Hematopoietic multipotent progenitor cell treated with erythropoietin and hydrocortisone succinate and interleukin-3 and kit ligand, for 6 days (in vitro differentiated cells): ENCODE measurements at regions not wholly inside any gene's neighbourhood (a gene's known extent, or its start where the extent isn't known, plus 50 kb on each side); places are given as distances from the start of the nearest gene placed in this dataset.

Experiments used
- DNase-seq: peaks from one replicate; pipeline ENCODE4 v3.0.0-alpha.2; 2015

DNA sequence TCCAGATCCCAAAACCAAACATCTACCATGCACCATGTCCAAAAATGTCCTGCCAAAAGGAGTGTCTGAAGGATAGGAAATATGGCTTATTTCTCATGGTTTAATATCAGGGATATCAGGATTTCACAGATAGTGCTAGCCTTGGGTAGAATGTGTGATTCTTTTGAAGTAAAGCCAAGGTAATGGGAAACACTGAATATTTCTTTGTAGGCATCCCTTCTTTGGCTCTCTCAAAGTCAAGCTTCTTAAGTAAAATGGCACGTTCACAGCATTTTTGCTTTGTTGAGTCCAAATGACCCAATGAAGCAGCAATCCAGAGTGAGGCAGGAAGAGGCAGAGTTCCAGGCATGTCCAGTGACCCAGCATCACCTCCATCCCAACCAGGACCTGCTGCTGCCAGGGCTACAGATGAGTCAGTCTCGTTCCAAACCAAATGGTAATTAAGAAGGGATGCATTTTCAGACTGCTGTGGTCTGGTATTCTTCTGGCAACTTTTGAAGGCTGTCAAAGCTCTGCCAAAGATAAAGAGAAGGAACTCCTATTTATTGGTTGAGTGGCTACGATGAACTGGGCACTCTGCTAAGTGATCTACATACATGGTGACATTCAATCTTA lies 678.8 kb upstream of the KLF4 start:
- DNase-seq = no peak

DNA sequence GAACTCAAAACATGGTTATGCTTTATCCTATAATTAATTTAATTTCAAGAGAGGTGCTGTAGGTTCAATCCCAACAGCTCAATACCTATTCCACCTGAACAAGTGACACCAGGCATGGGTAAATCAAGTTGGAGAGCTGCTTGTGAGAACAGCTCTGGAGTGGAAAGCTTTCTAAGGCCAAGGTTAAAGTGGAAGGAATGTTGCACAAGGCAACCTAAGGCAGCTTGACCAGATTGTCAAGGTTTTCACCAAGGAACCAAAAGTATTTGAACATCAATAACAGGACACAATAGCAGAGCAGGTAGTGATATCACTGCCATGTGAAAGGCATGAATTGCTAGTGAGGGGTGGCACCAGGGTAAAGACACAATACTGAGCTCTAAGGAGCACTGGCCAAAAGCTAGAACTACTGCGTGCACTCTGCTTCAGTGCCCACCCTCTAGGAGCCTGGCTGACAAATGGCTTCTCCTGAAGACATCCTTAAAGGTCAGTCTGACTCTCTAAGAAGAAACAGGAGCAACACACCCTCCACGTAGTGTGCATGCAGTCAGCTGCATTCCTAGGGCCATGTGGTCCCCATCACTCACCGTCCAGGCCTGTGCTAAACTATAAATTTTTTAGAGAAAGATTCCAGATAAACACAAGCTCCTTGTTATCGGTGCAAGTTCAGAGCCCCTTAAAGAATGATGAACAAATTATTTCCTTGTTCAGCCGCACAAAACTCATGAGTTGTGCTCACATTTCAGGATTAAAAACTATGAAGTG lies 677.7 kb upstream of the KLF4 start:
- DNase-seq = no peak

DNA sequence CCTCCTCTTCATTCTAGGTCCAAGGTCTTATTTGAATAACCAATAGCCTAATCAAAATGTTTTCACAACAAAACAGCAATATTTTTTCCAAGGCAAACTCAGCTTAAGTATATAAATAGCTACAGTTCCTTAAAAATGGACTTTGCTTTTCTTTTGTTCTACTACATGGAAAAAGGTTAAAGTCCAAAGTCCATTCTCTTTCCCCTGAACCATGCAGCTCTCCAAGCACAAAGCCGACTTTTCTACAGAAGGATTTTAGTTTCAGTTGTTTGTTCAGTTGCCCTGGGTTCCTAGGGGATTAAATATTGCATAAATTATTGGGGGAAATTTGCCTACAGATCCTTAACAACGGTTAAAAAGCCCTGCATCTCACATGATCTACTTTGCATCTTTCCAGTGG lies 677.0 kb upstream of the KLF4 start:
- no peak for DNase-seq

DNA sequence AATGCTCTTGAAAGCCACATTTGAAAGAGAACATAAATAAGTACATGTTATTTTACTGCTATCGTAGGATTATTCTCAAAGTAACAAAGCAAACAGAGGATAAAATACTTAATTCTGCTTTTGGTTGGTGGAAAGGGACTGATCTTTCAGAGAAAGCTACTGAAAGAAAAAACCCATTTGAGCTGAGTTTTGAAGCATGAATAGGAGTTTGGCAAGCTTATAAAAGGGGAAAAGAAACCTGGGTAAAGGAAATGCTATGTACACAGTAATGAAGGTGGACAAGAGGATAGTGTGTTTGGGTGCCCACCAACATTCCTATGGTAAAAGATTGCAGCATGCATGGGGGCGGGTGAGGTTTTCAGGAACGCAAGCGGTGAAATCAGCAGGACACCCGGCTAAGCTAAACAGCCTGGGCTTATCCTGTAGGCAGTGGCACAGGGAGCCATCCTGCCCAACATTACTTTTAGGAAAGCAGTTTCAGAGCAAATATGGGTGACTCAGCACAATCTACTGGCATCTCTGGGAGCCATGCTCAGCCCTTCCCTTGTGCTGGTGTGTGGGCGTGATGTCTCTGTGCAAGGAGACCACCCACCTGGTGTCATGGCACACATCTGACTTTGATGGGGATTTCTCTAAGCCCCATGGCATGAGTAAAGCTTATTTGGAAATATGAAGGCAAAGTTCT lies 673.9 kb upstream of the KLF4 start:
- no peak for DNase-seq

DNA sequence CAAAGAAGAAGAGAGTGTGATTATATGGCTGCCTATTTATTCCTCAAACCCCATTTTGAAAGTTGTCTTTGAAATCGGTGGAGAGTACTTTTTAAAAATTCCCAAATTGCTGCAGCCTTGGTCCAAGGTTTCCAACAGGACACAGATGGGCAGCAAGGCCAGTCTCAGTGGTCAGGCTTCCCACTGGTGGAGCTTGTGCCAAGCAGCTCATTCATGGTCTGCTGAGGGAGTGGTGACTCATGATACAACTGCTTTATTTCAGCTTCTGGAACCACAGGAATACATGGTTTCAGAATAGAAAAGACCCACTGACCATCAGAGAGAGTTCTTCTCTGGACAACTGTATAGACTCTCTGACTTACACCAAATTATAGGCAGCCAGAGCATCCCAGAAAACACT lies 673.1 kb upstream of the KLF4 start:
- no peak for DNase-seq

DNA sequence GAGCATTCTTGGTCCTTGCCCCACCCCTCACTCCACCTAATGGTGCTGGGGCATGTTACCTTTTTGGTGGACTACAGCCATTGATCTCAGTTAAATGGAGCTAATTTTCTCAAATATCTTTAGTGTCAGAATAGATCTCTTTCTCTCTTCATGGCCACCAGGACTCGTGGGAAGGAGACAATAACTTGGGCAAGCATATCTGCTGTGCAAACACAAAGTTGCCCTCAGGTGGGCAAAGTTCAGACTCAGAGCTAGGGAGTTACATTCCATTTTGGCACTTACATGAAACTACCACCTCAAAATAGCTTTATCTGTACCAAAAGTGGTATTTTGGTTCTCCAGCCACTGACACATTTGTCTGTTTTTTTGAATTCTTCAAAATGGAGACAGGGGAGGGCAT lies 671.9 kb upstream of the KLF4 start:
- DNase-seq = no peak

DNA sequence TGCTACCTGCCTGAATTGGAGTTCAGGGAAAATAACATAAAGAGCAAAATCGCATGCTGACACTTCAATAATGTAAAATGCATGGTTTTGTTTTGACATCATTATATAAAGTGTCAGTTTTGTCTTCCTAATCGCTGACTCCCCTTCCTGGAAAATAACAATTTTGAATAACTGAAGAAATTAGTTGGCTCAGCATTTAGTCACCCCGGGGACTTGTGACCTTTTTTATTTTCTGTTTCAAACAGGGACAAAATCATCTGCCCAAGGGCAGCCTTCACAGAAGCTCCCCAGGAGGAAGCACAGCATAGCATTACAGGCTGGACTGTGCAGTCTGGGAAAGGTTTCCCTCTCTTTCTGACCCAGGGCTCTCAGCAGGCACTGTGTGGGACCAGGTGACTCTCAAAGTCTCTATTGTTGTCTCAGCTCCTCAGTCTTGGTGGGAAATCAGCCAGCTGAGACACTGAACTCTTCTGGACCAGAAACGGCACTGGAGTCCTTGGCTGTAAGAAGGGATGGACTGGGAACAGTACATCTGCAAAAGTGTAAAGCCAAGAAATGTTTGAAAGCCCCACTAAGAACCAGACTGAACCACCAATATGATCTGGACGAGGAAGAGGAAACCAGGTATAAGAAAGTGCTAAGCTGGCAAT lies 671.3 kb upstream of the KLF4 start:
- DNase-seq = no peak

DNA sequence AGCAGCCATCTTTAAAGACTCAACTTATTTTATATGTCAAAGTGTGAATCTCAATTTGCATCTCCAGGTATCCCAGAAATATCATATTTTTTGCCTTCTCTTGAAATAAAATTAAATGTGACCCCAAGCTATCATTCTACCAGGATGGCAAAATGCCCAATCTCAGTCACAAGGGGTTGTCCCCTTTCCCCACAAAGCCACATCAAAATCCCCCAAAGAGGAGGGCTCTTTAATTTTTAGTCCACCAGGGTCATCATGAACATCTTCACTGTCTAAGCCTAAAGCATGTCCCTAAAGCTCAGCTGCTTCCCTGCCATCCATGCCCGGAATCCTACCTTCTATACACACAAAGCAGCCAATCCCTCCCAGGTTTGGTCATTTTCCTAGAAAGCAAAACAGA lies 670.5 kb upstream of the KLF4 start:
- DNase-seq = no peak

DNA sequence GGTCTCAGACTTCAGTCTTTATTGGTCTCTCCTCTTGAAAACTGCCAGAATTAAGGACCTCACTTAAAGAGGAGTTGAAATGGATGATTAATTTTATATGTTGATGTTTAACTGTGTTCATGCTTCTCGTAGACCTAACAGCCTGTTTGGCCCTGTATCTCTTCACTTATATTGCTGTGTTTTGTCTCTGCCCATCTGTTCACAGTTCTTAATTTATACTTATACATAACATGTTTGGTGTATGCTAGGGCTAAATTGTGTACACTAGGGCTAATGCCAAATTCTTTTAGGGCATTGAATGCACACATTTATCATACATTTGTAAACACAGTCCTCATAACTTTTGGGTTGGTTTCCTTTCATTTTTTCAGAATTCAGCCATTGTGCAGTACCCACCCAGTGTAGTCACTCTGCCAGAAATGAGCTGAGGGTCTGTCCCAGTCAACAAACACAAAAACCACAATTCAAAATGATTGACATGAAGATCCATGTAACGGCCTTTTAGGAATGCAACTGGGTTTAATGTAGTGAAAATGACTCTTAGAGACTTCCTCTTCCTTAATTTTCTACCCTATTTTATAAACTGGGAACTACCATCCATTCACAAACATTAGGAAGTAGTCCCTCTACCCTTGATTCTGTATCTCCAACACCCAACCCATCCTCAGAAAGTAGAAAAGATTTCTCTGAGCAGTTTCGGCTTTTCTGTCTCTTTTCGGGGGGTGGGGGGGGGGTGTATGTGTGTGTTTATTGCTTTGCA lies 668.8 kb upstream of the KLF4 start:
- DNase-seq = no peak

DNA sequence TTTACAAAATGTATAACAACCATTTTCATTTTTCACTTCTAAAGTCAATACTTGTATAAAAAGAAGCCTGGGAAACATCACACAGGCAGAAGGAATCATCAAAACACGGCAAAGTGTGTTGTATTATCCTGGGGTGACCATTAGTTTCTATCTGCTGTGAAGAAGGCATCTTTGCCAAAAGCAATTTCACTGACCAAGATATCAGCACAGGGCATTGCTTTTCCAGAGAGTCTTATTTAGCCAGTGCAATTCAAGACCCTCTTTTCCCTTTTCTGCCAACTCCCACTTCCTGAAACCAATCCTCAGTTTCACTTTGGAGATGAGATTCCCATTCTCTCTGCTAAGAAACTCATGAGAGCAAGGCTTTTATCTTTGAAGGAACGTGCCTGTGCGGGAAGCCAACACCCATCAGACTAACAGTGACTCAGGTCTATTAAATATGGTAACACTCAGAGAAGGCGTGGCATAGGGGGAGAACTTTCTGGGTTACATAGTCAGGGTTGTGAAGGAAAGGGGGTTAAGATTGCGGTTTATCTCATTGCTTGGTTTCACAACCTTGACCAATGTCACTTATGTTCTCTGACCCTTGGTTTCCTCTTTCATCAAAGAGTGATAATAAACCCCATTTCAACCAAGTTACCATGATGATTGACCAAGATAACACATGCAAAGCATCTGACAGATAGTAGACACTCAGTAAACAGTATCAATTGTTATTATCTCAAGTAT lies 666.9 kb upstream of the KLF4 start:
- peak; percentile 78 for DNase-seq

DNA sequence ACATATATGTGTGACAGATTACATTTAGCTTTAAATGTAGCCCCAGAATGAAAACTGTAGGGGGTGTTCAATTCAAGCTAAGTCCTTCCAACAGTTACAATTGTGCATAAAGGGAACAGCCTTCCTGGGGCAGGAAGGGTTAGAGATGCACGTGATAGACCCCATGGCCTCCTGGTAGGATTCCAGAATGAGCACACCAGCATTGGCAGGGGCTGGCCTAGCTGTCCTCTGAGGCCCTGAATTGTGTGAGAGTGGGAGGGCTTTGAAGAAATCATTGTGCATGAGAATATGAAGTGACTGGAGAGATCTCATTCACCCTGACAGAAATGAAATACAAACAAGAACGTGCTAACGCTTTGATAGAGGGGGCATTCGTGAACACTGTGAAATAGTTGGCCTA lies 663.8 kb upstream of the KLF4 start:
- DNase-seq = no peak

DNA sequence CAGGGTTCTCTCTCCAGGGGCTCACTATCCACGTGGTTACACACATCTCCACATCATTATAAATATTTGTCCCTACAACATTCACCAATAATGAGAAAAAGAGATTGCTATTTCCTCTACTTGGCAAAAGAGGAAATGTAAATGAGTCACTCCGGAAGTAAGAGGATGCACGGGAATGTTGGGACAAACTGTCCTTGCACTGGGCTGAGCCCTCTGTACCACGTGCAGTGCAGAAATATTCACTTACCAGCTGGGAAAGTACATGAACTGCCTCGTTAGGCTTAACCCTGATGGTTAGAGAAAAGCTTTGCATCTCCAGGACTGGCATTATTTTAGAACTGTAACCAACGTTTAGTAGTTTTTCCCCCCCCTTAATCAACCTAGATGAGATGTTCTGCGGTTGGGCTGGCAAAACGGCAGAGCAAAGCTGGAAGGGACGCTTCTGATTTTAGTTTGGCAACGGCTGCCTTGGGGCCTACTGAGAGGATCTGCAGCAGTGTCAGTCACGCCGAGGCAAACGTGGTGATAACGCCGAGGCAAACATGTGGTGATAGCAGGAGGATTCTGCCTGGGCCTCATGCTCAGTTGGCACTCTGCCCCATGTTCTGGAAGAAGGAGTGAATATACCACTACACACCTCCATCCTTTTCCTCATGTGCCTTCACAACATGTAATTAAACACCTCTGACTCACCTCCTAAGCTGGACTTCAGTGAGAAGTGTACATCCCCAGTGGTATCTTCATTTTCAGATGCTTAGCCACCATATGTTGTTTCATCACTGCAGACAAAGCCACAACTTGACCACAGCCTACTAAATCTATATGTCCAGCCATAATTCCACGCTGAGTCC lies 661.4 kb upstream of the KLF4 start:
- DNase-seq = no peak

DNA sequence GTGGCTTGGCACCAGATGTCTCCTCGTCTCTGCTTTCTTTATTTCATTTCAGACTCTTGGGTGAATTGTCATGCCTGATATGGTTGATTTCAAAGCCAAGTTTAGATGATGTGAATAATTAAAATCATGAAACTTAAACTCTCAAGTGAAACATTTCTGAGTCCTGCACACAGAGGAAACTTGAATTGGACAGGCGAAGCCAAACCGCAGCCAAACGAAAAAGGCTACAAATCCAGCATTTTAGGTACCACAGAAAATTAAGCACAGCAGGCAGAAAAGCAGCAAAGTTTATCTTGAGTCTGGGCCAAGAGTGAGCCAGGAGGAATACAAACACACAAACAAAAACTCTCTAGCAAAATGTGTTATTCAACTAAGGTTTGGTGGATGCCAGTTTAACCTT lies 659.8 kb upstream of the KLF4 start:
- no peak for DNase-seq

DNA sequence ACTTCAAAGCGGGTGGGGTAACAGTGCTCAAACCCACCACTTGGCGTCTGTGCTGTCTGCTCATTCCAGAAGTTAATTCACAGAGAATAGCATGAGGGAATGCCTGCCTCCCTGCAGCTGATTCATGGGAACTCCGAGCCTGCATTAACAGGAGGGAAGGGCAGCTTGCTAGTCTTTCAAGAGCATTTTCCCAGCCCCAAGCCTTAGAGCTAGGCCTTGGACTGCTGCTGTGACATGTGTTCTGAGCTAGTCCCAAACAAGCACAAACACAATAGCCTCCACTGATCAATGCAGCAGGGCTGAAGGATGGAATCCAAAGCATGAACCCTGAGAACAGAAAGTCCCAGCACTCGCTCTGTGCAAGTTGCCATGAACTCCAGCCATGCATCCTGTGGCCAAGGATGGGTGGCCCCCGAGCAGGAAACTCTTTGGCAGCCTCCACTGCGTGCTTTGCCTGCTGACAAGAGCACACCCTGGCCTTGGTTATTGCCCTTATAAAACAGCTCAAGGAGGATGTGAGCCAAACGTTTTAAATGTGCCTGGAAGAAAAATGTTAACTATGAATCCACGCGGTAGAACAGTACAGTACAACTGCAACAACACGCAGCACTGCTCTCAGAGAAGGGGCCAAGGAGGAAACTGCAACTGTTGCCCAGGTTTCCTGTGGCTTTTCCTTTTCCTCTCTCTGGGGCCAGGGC lies 653.1 kb upstream of the KLF4 start:
- no peak for DNase-seq

DNA sequence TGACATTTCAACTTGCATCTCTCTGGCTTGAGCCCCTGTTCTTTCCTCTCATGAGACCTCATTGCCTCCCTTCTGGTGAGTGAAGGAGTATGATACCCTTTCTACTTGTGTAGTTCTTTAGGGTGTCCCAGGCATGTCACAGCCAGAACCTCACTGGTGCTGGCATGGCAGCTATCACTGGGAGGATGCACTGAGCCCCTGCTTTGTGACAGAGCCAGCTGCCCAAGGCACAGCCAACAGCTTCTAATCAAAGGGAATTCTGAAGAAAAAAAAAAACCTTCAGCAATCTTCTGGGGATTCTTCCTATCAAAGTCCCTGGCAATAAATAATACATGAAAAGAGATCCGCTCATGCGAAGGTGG lies 652.6 kb upstream of the KLF4 start:
- no peak for DNase-seq

DNA sequence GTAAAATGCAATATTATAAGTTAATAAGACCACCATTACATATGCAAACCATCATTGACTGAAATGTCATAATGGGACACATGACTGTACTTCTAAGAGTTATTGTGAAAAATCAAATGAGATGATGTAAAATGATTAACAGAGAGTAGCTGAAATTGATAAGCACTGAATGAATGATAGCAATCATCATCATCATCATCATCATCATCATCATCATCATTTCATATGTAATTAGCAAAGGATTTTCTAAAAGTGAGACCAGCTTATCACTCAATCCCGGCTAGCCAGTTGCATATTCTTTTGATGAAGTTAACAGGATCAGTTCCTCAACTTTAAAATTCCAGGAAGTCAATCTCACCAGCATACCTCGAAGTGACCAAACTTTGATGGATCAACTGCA lies 650.3 kb upstream of the KLF4 start:
- DNase-seq = no peak

DNA sequence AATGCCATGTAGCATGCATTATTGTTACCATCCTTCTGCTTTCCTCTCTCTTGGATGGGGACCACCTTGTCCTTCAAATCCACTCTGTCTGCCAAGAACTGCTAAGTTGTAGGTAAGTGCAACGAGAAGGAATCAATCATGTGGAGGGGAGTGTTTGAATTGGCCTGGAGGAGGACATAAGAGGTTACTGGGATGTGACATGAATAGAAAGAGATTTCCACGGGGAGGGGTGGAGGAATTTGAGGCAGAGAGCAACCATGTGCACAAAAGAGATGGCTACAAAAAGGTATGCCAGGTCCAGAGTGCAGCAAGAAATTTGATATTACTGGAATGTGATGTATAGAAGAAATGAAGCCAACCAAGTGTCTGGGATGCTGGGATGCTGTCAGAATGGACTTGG lies 648.9 kb upstream of the KLF4 start:
- DNase-seq = no peak

DNA sequence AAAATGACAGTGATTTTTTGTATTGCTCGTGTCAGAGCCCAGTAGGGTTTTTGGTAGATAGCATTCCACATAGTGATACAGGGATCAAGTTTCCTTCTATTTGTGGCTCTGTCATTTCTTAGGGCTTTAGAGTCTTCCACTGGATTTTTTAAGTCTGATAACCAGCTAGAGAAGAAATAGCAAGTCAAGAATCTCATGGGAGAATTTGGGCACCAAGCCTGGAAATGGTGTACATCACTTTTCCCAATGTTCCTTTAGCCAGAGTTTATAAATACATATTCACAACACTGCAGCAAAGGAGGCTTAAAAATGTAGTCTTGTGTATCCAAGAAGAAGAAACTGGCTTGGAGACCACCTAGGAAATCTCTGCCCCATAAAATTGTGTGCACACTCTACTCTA lies 647.1 kb upstream of the KLF4 start:
- DNase-seq = no peak

DNA sequence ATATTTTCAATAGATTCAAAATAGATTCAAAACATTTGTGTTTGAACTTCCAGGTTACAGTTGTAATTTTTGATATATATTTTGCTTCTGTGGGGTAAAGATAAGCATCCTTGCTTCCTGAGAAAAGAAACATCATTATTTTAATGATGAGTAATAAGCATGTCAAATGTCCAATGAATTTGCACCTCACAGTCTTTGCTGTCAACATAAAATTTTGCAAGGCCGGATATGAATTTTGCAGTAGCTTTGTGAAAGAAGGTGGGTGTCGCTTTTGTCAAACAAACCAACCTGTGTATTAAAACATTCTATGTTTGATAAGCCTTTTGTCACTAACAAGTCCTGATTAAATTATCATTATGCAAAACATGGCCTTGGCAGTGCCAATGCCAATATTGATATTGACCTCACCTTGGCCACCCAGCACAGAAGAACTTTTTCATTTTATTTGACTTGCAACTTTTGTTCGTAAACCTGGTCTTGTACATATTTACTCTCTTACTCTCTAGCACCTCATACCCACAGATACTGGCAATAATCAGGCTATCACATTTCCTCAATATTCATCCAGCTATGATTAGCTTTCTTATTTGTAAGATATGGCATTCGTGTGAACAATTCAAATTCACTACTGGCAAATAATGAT lies 645.0 kb upstream of the KLF4 start:
- DNase-seq = peak; percentile 9

DNA sequence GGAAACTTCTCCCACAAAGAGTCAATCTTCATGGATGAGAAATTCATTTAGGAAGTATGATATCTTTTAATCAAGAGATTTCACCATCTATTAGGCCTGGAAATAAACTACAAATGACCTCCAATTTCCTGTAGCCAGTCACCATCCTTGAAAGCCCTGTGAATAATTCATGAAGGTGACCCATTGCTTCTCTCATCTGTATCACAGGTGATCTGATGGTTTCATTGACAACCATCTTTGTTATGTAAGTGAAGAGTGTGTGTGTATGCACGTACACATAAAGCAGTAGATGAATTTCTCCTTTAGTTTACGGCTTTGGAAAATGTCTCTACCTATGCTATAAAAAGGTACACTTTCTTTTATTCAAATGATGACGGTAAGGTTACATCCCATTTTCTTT lies 644.1 kb upstream of the KLF4 start:
- DNase-seq = no peak
